Colonic mucosa (tissue), 4 donors: ENCODE measurements at regions not wholly inside any gene's neighbourhood (a gene's known extent, or its start where the extent isn't known, plus 50 kb on each side); places are given as distances from the start of the nearest gene placed in this dataset.

Source experiments
- DNase-seq: peaks from one replicate; pipeline ENCODE4 v3.0.0-alpha.2; 2020
- H3K27ac ChIP-seq: fragments of 200-600 bp; one replicate; pipeline ENCODE4 v1.8.0; 2021
- H3K27me3 ChIP-seq: fragments of 200-600 bp; one replicate; pipeline ENCODE4 v1.8.0; 2021
- H3K36me3 ChIP-seq: fragments of 200-600 bp; one replicate; pipeline ENCODE4 v1.8.0; 2021
- H3K4me1 ChIP-seq: fragments of 200-600 bp; one replicate; pipeline ENCODE4 v1.8.0; 2021; ENCODE audit warnings: mild to moderate bottlenecking
- H3K4me3 ChIP-seq: fragments of 200-600 bp; one replicate; pipeline ENCODE4 v1.8.0; 2021
- H3K9ac ChIP-seq, 2 donors: one replicate each; pipeline ENCODE4 v1.7.0; 2013; ENCODE audit warnings: control low read depth in 2 of 2, low read depth in 2 of 2, low read length in 2 of 2
- H3K9me3 ChIP-seq: fragments of 200-600 bp; one replicate; pipeline ENCODE4 v1.8.0; 2021
- intact Hi-C: fragments of 100-400 bp; cut with DNase I; formaldehyde crosslinking; loops from one replicate; pipeline ENCODE4 v1.14.1; 2022
- TF ChIP-seq, protein P1 (sequence below): fragments of 200-600 bp; IDR thresholded peaks from one replicate; pipeline ENCODE4 v1.8.0; 2022; ENCODE audit warnings: antibody characterized with exemption, mild to moderate bottlenecking
- donor health status: healthy.
- donor health status: DM: no; HTN: no; CAD: no.
- donor health status: DM: no; HTN: no; CAD: no.

GRCh38 chrX:145677109-145677817, 140.4 kb upstream of the SLITRK2 start:
- TF ChIP-seq, protein P1, sequence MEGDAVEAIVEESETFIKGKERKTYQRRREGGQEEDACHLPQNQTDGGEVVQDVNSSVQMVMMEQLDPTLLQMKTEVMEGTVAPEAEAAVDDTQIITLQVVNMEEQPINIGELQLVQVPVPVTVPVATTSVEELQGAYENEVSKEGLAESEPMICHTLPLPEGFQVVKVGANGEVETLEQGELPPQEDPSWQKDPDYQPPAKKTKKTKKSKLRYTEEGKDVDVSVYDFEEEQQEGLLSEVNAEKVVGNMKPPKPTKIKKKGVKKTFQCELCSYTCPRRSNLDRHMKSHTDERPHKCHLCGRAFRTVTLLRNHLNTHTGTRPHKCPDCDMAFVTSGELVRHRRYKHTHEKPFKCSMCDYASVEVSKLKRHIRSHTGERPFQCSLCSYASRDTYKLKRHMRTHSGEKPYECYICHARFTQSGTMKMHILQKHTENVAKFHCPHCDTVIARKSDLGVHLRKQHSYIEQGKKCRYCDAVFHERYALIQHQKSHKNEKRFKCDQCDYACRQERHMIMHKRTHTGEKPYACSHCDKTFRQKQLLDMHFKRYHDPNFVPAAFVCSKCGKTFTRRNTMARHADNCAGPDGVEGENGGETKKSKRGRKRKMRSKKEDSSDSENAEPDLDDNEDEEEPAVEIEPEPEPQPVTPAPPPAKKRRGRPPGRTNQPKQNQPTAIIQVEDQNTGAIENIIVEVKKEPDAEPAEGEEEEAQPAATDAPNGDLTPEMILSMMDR, result no peak
- no peak overlapping the region for H3K9ac ChIP-seq
- DNase-seq, result no peak
- H3K4me3 ChIP-seq, result no peak overlapping the region
- H3K36me3 ChIP-seq, result no peaks in the 10 kb centered on the region
- no peaks in the 10 kb centered on the region for H3K27me3 ChIP-seq
- H3K4me1 ChIP-seq, result no peaks in the 10 kb centered on the region
- no peak overlapping the region for H3K27ac ChIP-seq
- H3K9me3 ChIP-seq, result no peaks in the 10 kb centered on the region
- intact Hi-C loops, result no loop called here

GRCh38 chrX:145682518-145683298, 134.9 kb upstream of the SLITRK2 start:
- TF ChIP-seq, protein P1, result no peak
- no peaks in the 10 kb centered on the region for H3K36me3 ChIP-seq
- H3K4me1 ChIP-seq, result no peaks in the 10 kb centered on the region
- H3K27me3 ChIP-seq, result no peaks in the 10 kb centered on the region
- H3K27ac ChIP-seq, result no peak overlapping the region
- H3K4me3 ChIP-seq, result no peak overlapping the region
- intact Hi-C loops, result no loop called here
- no peak overlapping the region for H3K9ac ChIP-seq
- H3K9me3 ChIP-seq, result no peaks in the 10 kb centered on the region
- no peak for DNase-seq

GRCh38 chrX:145687146-145687545, 130.5 kb upstream of the SLITRK2 start:
- no peak overlapping the region for H3K27ac ChIP-seq
- H3K36me3 ChIP-seq, result no peaks in the 10 kb centered on the region
- no peaks in the 10 kb centered on the region for H3K9me3 ChIP-seq
- H3K9ac ChIP-seq, result no peak overlapping the region
- no peak for DNase-seq
- no peak overlapping the region for H3K4me3 ChIP-seq
- no peaks in the 10 kb centered on the region for H3K27me3 ChIP-seq
- intact Hi-C loops, result no loop called here
- TF ChIP-seq, protein P1, result no peak
- no peaks in the 10 kb centered on the region for H3K4me1 ChIP-seq

GRCh38 chrX:145687707-145688106, 129.9 kb upstream of the SLITRK2 start:
- H3K9me3 ChIP-seq, result no peaks in the 10 kb centered on the region
- no peak overlapping the region for H3K4me3 ChIP-seq
- intact Hi-C loops, result no loop called here
- no peaks in the 10 kb centered on the region for H3K27me3 ChIP-seq
- TF ChIP-seq, protein P1, result no peak
- no peaks in the 10 kb centered on the region for H3K4me1 ChIP-seq
- no peak for DNase-seq
- no peak overlapping the region for H3K9ac ChIP-seq
- no peaks in the 10 kb centered on the region for H3K36me3 ChIP-seq
- no peak overlapping the region for H3K27ac ChIP-seq

DNA sequence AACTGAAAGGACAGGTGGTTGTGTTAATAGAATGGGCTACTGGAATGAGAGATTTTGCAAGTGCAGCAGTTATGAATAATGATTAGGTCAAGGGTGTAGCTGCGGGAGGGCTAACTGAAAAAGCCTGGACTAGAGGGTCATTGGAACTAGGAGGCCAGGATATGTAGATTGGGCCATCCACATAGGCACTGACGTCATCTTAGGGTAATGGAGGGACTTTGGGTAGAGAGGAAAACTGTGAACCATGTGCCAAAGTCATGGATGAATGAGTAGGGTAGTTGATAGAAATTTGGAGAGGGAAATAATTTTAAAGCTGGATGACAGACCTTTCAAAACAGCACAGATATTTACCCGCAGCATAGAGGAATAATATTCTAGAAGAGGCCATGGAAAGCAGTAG, 123.6 kb upstream of the SLITRK2 start:
- H3K9ac ChIP-seq, result no peak overlapping the region
- DNase-seq, result no peak
- intact Hi-C loops, result no loop called here

More for the DNA sequence above, 123.6 kb upstream of the SLITRK2 start:
- Histone ChIP-seq H3K4me3 (no peak overlapping the region), H3K4me1 (no peaks in the 10 kb centered on the region), H3K27ac (no peak overlapping the region), H3K27me3 (no peaks in the 10 kb centered on the region), H3K9me3 (no peaks in the 10 kb centered on the region), H3K36me3 (no peaks in the 10 kb centered on the region)
- TF ChIP-seq, protein P1, result no peak
